GM12878 (cell line): ENCODE measurements at regions not wholly inside any gene's neighbourhood (a gene's known extent, or its start where the extent isn't known, plus 50 kb on each side); places are given as distances from the start of the nearest gene placed in this dataset.

Source experiments
- ATAC-seq: fragments of 200-7000 bp; cut with Tn5 transposase; 3 replicates; pipeline ENCODE4 v1.9.1; 2020; ENCODE audit warnings: mild to moderate bottlenecking, moderate library complexity
- BruUV-seq: library from RNA; stranded (reverse); fragments of 400-500 nt; replicated peaks from 2 replicates; lab custom pipeline; 2021; lab: Mats Ljungman, UMichigan
- CTCF ChIA-PET: fragments of 300-600 bp; sonication (Branson Sonifier 250); formaldehyde crosslinking; extraction: SDS; loops from one replicate; lab custom pipeline; 2021; ENCODE audit warnings: inconsistent platforms; lab: Yijun Ruan, JAX
- POLR2A ChIA-PET: fragments of 350-600 bp; formaldehyde crosslinking; extraction: SDS; loops from one replicate; lab custom pipeline; 2021; ENCODE audit warnings: inconsistent platforms; lab: Charles Lee
- RAD21 ChIA-PET: fragments of 300-600 bp; sonication (Branson Sonifier 250); formaldehyde crosslinking; loops from one replicate; lab custom pipeline; 2023; ENCODE audit warnings: antibody characterized with exemption; ENCODE audit not compliant: unreplicated experiment; lab: Charles Lee
- SMC1A ChIA-PET: fragments of 300-600 bp; sonication (Branson Sonifier 250); formaldehyde crosslinking; loops from one replicate; lab custom pipeline; 2023; ENCODE audit not compliant: unreplicated experiment, uncharacterized antibody; lab: Charles Lee
- DNase-seq: peaks from one replicate; pipeline ENCODE4 v3.0.0-alpha.2; 2011; ENCODE audit warnings: low read depth, low spot score
- FAIRE-seq: peaks from 3 replicates; lab custom pipeline; 2011; peaks lifted over from hg19 to GRCh38; lab: Jason Lieb, UNC
- H2AFZ ChIP-seq: 2 replicates; pipeline ENCODE4 v1.6.0; 2011; ENCODE audit warnings: low read depth, low read length, control low read depth; ENCODE audit not compliant: control insufficient read depth
- H3K27ac ChIP-seq: 2 replicates; pipeline ENCODE4 v1.5.1; 2011; ENCODE audit warnings: control low read depth; ENCODE audit not compliant: control insufficient read depth, insufficient read depth
- H3K27me3 ChIP-seq, 2 experiments: replicated peaks in 1 of 2; 2 replicates each; pipeline versions ENCODE4 v1.6.0 to v1.6.1; 2011; ENCODE audit warnings: low read length in 1 of 2; ENCODE audit not compliant: control insufficient read depth in 2 of 2, insufficient read depth in 2 of 2
- H3K36me3 ChIP-seq, 2 experiments: 2 replicates each; pipeline ENCODE4 v1.5.1; 2011; ENCODE audit warnings: low read length in 1 of 2; ENCODE audit not compliant: control insufficient read depth in 2 of 2, insufficient read depth in 2 of 2
- H3K4me1 ChIP-seq: 2 replicates; pipeline ENCODE4 v1.6.1; 2011; ENCODE audit warnings: mild to moderate bottlenecking, low read length, moderate library complexity, mixed read lengths; ENCODE audit not compliant: control insufficient read depth, insufficient read depth
- H3K4me2 ChIP-seq: 2 replicates; pipeline ENCODE4 v1.6.0; 2011; ENCODE audit warnings: control low read depth; ENCODE audit not compliant: control insufficient read depth, insufficient read depth
- H3K4me3 ChIP-seq: fragments of 200-600 bp; sonication (generic); 2 replicates; pipeline ENCODE4 v1.5.1; 2016
- H3K79me2 ChIP-seq: 2 replicates; pipeline ENCODE4 v1.6.0; 2011; ENCODE audit warnings: low read length; ENCODE audit not compliant: control insufficient read depth, insufficient read depth
- H3K9ac ChIP-seq: 2 replicates; pipeline ENCODE4 v1.8.0; 2011; ENCODE audit warnings: low read length, control low read depth, mixed read lengths; ENCODE audit not compliant: control insufficient read depth, insufficient read depth
- H3K9me3 ChIP-seq: replicated peaks from 3 replicates; pipeline ENCODE4 v1.5.1; 2011; ENCODE audit warnings: mild to moderate bottlenecking, low read length; ENCODE audit not compliant: control insufficient read depth, insufficient read depth
- H4K20me1 ChIP-seq: 2 replicates; pipeline ENCODE4 v1.6.0; 2011; ENCODE audit not compliant: control insufficient read depth, insufficient read depth
- CBFB ChIP-seq: IDR thresholded peaks from 2 replicates; pipeline ENCODE4 v1.6.1; 2016; ENCODE audit warnings: antibody characterized with exemption, low read depth
- CREB1 ChIP-seq: IDR thresholded peaks from 2 replicates; pipeline ENCODE4 v1.6.1; 2012; ENCODE audit warnings: low read depth, mild to moderate bottlenecking, inconsistent platforms
- EGR1 ChIP-seq, 2 experiments: IDR thresholded peaks; 1 replicate in 1 of 2; 2 replicates in 1 of 2; pipeline ENCODE4 v1.6.1; 2011 to 2012; ENCODE audit warnings: low read depth in 2 of 2, low read length in 2 of 2, borderline replicate concordance in 1 of 2, mild to moderate bottlenecking in 1 of 2, moderate library complexity in 1 of 2
- FOXM1 ChIP-seq: IDR thresholded peaks from 2 replicates; pipeline ENCODE4 v1.6.1; 2012; ENCODE audit warnings: low read depth, mild to moderate bottlenecking, inconsistent platforms, low read length, moderate library complexity
- MEF2B ChIP-seq: fragments of 450-650 bp; IDR thresholded peaks from 2 replicates; pipeline ENCODE4 v1.6.1; 2018; ENCODE audit warnings: mild to moderate bottlenecking, moderate library complexity; ENCODE audit not compliant: partially characterized antibody, poor library complexity, severe bottlenecking
- NFIC ChIP-seq: IDR thresholded peaks from 2 replicates; pipeline ENCODE4 v1.6.1; 2012; ENCODE audit warnings: low read depth, mild to moderate bottlenecking, inconsistent platforms, low read length, moderate library complexity
- RB1 ChIP-seq: fragments of 450-650 bp; formaldehyde crosslinking; IDR thresholded peaks from 2 replicates; pipeline ENCODE4 v1.6.1; 2017; ENCODE audit warnings: mild to moderate bottlenecking, borderline replicate concordance
- SRF ChIP-seq, 2 experiments: IDR thresholded peaks; 2 replicates each; pipeline ENCODE4 v1.6.1; 2011; ENCODE audit warnings: low read depth in 2 of 2, low read length in 2 of 2, mild to moderate bottlenecking in 1 of 2, moderate library complexity in 1 of 2
- TBL1XR1 ChIP-seq: IDR thresholded peaks from 2 replicates; pipeline ENCODE4 v1.6.1; 2012; ENCODE audit warnings: low read depth, low read length, improper control_type of control experiment
- TCF3 ChIP-seq: IDR thresholded peaks from 2 replicates; pipeline ENCODE4 v1.6.1; 2012; ENCODE audit warnings: low read depth, mild to moderate bottlenecking, low read length, borderline replicate concordance; ENCODE audit not compliant: insufficient read depth
- ZNF207 ChIP-seq: fragments of 450-650 bp; IDR thresholded peaks from 2 replicates; pipeline ENCODE4 v1.6.1; 2014; ENCODE audit warnings: antibody characterized with exemption, mild to moderate bottlenecking, borderline replicate concordance
- WGBS: methylation state at CpG from one replicate; pipeline ENCODE4 v1.1.6; 2016; ENCODE audit warnings: low lambda C conversion rate; ENCODE audit not compliant: insufficient replicate concordance, insufficient coverage; ENCODE audit errors: missing lambda C conversion rate; 5-methylcytosine and 5-hydroxymethylcytosine counted together
- in situ Hi-C: fragments of 300-500 bp; cut with MboI; formaldehyde crosslinking; loops from 9 replicates; pipeline ENCODE4 v1.14.3; 2018; ENCODE audit warnings: mixed read lengths
- intact Hi-C: fragments of 100-400 bp; cut with micrococcal nuclease; formaldehyde crosslinking; loops from one replicate; pipeline ENCODE4 v1.14.2; 2022; ENCODE audit not compliant: unreplicated experiment

GRCh38 chr21:36609654-36610053 is 89.3 kb upstream of the SIM2 start (continued):
- TF ChIP-seq MEF2B: no peak
- no peak for TF ChIP-seq CREB1
- no peak for TF ChIP-seq CBFB
- TF ChIP-seq RB1: no peak
- TF ChIP-seq FOXM1: no peak
- TF ChIP-seq SRF (IDR thresholded peaks at IDR 0.05; ENCODE audit: low read depth in 2 of 2, low read length in 2 of 2): no peak
- TF ChIP-seq NFIC: no peak
- TF ChIP-seq TCF3: no peak

- ChIA-PET CTCF (interaction anchor here (1.6 kb wide), 2 partner anchors 19 to 21 kb away, joined by 3 to 5 read pairs; no protein-coding TSS in a partner anchor), POLR2A (no interaction called here), RAD21 (interaction anchor here (0.6 kb wide), 1 partner anchor 20 kb away, joined by 3 read pairs; no protein-coding TSS in a partner anchor), SMC1A (no interaction called here)
- Histone ChIP-seq H3K9ac (no peak overlapping the region), H3K4me2 (no peak overlapping the region), H3K9me3 (no peaks in the 10 kb centered on the region), H3K4me1 (no peaks in the 10 kb centered on the region), H3K27ac (no peak overlapping the region), H3K36me3 (no peaks in the 10 kb centered on the region), H2AFZ (no peak overlapping the region), H3K27me3 (peaks cover 0 to 4% of the 10 kb centered on the region in 2 experiments; a peak in 2 of 4 replicates), H3K79me2 (no peaks in the 10 kb centered on the region), H4K20me1 (no peaks in the 10 kb centered on the region), H3K4me3 (no peak overlapping the region)
- TF ChIP-seq ZNF207: no peak
- TF ChIP-seq TBL1XR1: no peak
- no peak for TF ChIP-seq EGR1 (IDR thresholded peaks at IDR 0.05; ENCODE audit: borderline replicate concordance in 1 of 2, low read depth in 2 of 2, low read length in 2 of 2)
- TF ChIP-seq MEF2B: no peak
- no TSS peak for BruUV-seq
- DNase-seq: no peak
- ATAC-seq: no peak
- no peak for FAIRE-seq
- in situ Hi-C loops (no loop called here), intact Hi-C loops (no loop called here)
- WGBS: 0% methylated on average over 1 of the region's 1 CpG
Measured at GRCh38 chr21:36610201-36610600, 88.7 kb upstream of the SIM2 start.
